GM23338 (cell line): ENCODE measurements at regions not wholly inside any gene's neighbourhood (a gene's known extent, or its start where the extent isn't known, plus 50 kb on each side); places are given as distances from the start of the nearest gene placed in this dataset.

ENCODE experiments used
- ATAC-seq: fragments of 200-7000 bp; cut with Tn5 transposase; 3 replicates; pipeline ENCODE4 v1.9.1; 2020
- DNase-seq: peaks from one replicate; pipeline ENCODE4 v3.0.0-alpha.2; 2015; ENCODE audit warnings: low spot score
- H2AFZ ChIP-seq: fragments of 200-600 bp; sonication (generic); 2 replicates; pipeline ENCODE4 v1.8.0; 2016; ENCODE audit warnings: antibody characterized with exemption, mild to moderate bottlenecking, moderate library complexity
- H3F3A ChIP-seq: fragments of 200-600 bp; sonication (generic); replicated peaks from 2 replicates; pipeline ENCODE4 v1.8.0; 2017; ENCODE audit warnings: antibody characterized with exemption, mixed run types, low read depth
- H3K27ac ChIP-seq: fragments of 200-600 bp; sonication (generic); 2 replicates; pipeline ENCODE4 v1.6.1; 2016; ENCODE audit warnings: low read depth
- H3K27me3 ChIP-seq: fragments of 200-600 bp; sonication (generic); 2 replicates; pipeline ENCODE4 v1.8.0; 2016; ENCODE audit warnings: mild to moderate bottlenecking, mixed run types, moderate library complexity; ENCODE audit not compliant: insufficient read depth
- H3K36me3 ChIP-seq: fragments of 200-600 bp; sonication (generic); 2 replicates; pipeline ENCODE4 v1.8.0; 2016; ENCODE audit warnings: mild to moderate bottlenecking; ENCODE audit not compliant: insufficient read depth
- H3K4me1 ChIP-seq: fragments of 200-600 bp; sonication (generic); 2 replicates; pipeline ENCODE4 v1.8.0; 2016; ENCODE audit warnings: mild to moderate bottlenecking, moderate library complexity; ENCODE audit not compliant: insufficient read depth
- H3K4me2 ChIP-seq: fragments of 200-600 bp; sonication (generic); 2 replicates; pipeline ENCODE4 v1.7.1; 2017; ENCODE audit warnings: mixed run types
- H3K4me3 ChIP-seq: fragments of 200-600 bp; sonication (generic); 2 replicates; pipeline ENCODE4 v1.6.1; 2016; ENCODE audit warnings: mixed run types
- H3K79me2 ChIP-seq: fragments of 200-600 bp; sonication (generic); replicated peaks from 2 replicates; pipeline ENCODE4 v1.8.0; 2017; ENCODE audit warnings: mild to moderate bottlenecking; ENCODE audit not compliant: insufficient read depth
- H3K9me2 ChIP-seq: fragments of 200-600 bp; sonication (generic); 2 replicates; pipeline ENCODE4 v1.8.0; 2017; ENCODE audit not compliant: insufficient read depth
- H4K20me1 ChIP-seq: fragments of 200-600 bp; sonication (generic); replicated peaks from 2 replicates; pipeline ENCODE4 v1.8.0; 2017; ENCODE audit warnings: mild to moderate bottlenecking; ENCODE audit not compliant: insufficient read depth
- H3K27ac Mint-ChIP-seq: 2 replicates; pipeline ENCODE4 v1.8.0; 2020; ENCODE audit warnings: inconsistent platforms, mild to moderate bottlenecking, moderate library complexity, mixed read lengths
- H3K27me3 Mint-ChIP-seq: 3 replicates; pipeline ENCODE4 v1.8.0; 2022; ENCODE audit warnings: low read depth, mild to moderate bottlenecking, moderate library complexity, mixed read lengths, inconsistent platforms; ENCODE audit not compliant: insufficient read depth, poor library complexity
- H3K36me3 Mint-ChIP-seq: 3 replicates; pipeline ENCODE4 v1.8.0; 2021; ENCODE audit warnings: low read depth, mild to moderate bottlenecking, inconsistent platforms, moderate library complexity, mixed read lengths
- H3K4me1 Mint-ChIP-seq: 3 replicates; pipeline ENCODE4 v1.8.0; 2020; ENCODE audit warnings: mild to moderate bottlenecking, inconsistent platforms, mixed read lengths
- H3K4me3 Mint-ChIP-seq: 3 replicates; pipeline ENCODE4 v1.8.0; 2021; ENCODE audit warnings: moderate library complexity, mild to moderate bottlenecking, inconsistent platforms, mixed read lengths
- H3K9me3 Mint-ChIP-seq: 3 replicates; pipeline ENCODE4 v1.8.0; 2020; ENCODE audit warnings: moderate library complexity, mild to moderate bottlenecking, inconsistent platforms, mixed read lengths
- CREB1 ChIP-seq: fragments of 250-450 bp; sonication (Bioruptor Pico); IDR thresholded peaks from 2 replicates; pipeline ENCODE4 v1.5.0; 2020; ENCODE audit warnings: low read depth, mild to moderate bottlenecking, moderate library complexity
- EZH2 ChIP-seq: fragments of 200-600 bp; sonication (generic); IDR thresholded peaks from one replicate; pipeline ENCODE4 v1.8.0; 2017; ENCODE audit warnings: antibody characterized with exemption, mild to moderate bottlenecking, low read depth; ENCODE audit not compliant: unreplicated experiment
- EZH2phosphoT487 ChIP-seq: fragments of 200-600 bp; sonication (generic); IDR thresholded peaks from one replicate; pipeline ENCODE4 v1.8.1; 2018; ENCODE audit warnings: antibody characterized with exemption; ENCODE audit not compliant: unreplicated experiment
- JUNB ChIP-seq: IDR thresholded peaks from one replicate; pipeline ENCODE4 v1.6.1; 2016; ENCODE audit warnings: antibody characterized with exemption; ENCODE audit not compliant: unreplicated experiment
- NANOG ChIP-seq: IDR thresholded peaks from 2 replicates; pipeline ENCODE4 v1.6.1; 2016; ENCODE audit warnings: antibody characterized with exemption, borderline replicate concordance
- POLR2AphosphoS5 ChIP-seq: IDR thresholded peaks from 2 replicates; pipeline ENCODE4 v1.6.1; 2016; ENCODE audit warnings: antibody characterized with exemption, low read depth
- STAT1 ChIP-seq: IDR thresholded peaks from one replicate; pipeline ENCODE4 v1.6.1; 2016; ENCODE audit warnings: antibody characterized with exemption; ENCODE audit not compliant: unreplicated experiment
- ZNF114 ChIP-seq: fragments of 250-450 bp; sonication (Bioruptor Pico); IDR thresholded peaks from 2 replicates; pipeline ENCODE4 v1.5.0; 2020; ENCODE audit warnings: mild to moderate bottlenecking, moderate library complexity
- ZNF331 ChIP-seq: fragments of 250-450 bp; sonication (Bioruptor Pico); IDR thresholded peaks from 2 replicates; pipeline ENCODE4 v1.5.0; 2020; ENCODE audit warnings: low read depth, mild to moderate bottlenecking, moderate library complexity
- ZNF462 ChIP-seq: fragments of 250-450 bp; sonication (Bioruptor Pico); IDR thresholded peaks from 2 replicates; pipeline ENCODE4 v1.5.0; 2020; ENCODE audit warnings: mild to moderate bottlenecking, moderate library complexity
- TF ChIP-seq, protein P1 (sequence below): IDR thresholded peaks from one replicate; pipeline ENCODE4 v1.6.1; 2018; ENCODE audit warnings: antibody characterized with exemption; ENCODE audit not compliant: unreplicated experiment
- TF ChIP-seq, protein P2 (sequence below): IDR thresholded peaks from 2 replicates; pipeline ENCODE4 v1.6.1; 2016; ENCODE audit warnings: antibody characterized with exemption

GRCh38 chr1:164137273-164137925 lies 421.6 kb upstream of the PBX1 start:
- Mint-ChIP-seq H3K36me3 (no peaks in the 10 kb centered on the region), H3K27ac (no peak overlapping the region), H3K9me3 (no peaks in the 10 kb centered on the region; the same call in 2 of the 3 replicates), H3K27me3 (no peaks in the 10 kb centered on the region), H3K4me3 (no peak overlapping the region), H3K4me1 (no peaks in the 10 kb centered on the region)
- no peaks in the 10 kb centered on the region for H3F3A ChIP-seq
- ATAC-seq (no peak), DNase-seq (no peak)
- no peaks in the 10 kb centered on the region for H3K4me1 ChIP-seq
- H3K9me2 ChIP-seq: no peaks in the 10 kb centered on the region
- H2AFZ ChIP-seq: no peak overlapping the region
- H3K27ac ChIP-seq: no peak overlapping the region
- H3K36me3 ChIP-seq: no peaks in the 10 kb centered on the region
- H3K4me2 ChIP-seq: no peak overlapping the region
- no peaks in the 10 kb centered on the region for H3K79me2 ChIP-seq
- TF ChIP-seq POLR2AphosphoS5: no peak
- no peak overlapping the region for H3K4me3 ChIP-seq
- H4K20me1 ChIP-seq: no peaks in the 10 kb centered on the region
- no peaks in the 10 kb centered on the region for H3K27me3 ChIP-seq

- Mint-ChIP-seq H3K27ac (no peak overlapping the region), H3K27me3 (no peaks in the 10 kb centered on the region), H3K36me3 (no peaks in the 10 kb centered on the region), H3K4me3 (no peak overlapping the region), H3K9me3 (no peaks in the 10 kb centered on the region; the same call in 2 of the 3 replicates), H3K4me1 (no peaks in the 10 kb centered on the region)
- H4K20me1 ChIP-seq: no peaks in the 10 kb centered on the region
- no peak overlapping the region for H3K27ac ChIP-seq
- H3K4me3 ChIP-seq: no peak overlapping the region
- no peaks in the 10 kb centered on the region for H3K4me1 ChIP-seq
- peaks cover 2% of the 10 kb centered on the region; the same call in 1 of the 2 replicates for H3K9me2 ChIP-seq
- H3K36me3 ChIP-seq: no peaks in the 10 kb centered on the region
- H3F3A ChIP-seq: no peaks in the 10 kb centered on the region
- ATAC-seq: no peak
- no peaks in the 10 kb centered on the region for H3K79me2 ChIP-seq
- DNase-seq: no peak
- no peak overlapping the region for H2AFZ ChIP-seq
- no peaks in the 10 kb centered on the region for H3K27me3 ChIP-seq
- no peak overlapping the region for H3K4me2 ChIP-seq
- no peak for TF ChIP-seq EZH2phosphoT487
- no peak for TF ChIP-seq STAT1
- no peak for TF ChIP-seq ZNF114 (CRISPR knock-in tag)
- TF ChIP-seq, protein P1, sequence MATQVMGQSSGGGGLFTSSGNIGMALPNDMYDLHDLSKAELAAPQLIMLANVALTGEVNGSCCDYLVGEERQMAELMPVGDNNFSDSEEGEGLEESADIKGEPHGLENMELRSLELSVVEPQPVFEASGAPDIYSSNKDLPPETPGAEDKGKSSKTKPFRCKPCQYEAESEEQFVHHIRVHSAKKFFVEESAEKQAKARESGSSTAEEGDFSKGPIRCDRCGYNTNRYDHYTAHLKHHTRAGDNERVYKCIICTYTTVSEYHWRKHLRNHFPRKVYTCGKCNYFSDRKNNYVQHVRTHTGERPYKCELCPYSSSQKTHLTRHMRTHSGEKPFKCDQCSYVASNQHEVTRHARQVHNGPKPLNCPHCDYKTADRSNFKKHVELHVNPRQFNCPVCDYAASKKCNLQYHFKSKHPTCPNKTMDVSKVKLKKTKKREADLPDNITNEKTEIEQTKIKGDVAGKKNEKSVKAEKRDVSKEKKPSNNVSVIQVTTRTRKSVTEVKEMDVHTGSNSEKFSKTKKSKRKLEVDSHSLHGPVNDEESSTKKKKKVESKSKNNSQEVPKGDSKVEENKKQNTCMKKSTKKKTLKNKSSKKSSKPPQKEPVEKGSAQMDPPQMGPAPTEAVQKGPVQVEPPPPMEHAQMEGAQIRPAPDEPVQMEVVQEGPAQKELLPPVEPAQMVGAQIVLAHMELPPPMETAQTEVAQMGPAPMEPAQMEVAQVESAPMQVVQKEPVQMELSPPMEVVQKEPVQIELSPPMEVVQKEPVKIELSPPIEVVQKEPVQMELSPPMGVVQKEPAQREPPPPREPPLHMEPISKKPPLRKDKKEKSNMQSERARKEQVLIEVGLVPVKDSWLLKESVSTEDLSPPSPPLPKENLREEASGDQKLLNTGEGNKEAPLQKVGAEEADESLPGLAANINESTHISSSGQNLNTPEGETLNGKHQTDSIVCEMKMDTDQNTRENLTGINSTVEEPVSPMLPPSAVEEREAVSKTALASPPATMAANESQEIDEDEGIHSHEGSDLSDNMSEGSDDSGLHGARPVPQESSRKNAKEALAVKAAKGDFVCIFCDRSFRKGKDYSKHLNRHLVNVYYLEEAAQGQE: no peak
- no peak for TF ChIP-seq ZNF462
- TF ChIP-seq POLR2AphosphoS5: no peak
- TF ChIP-seq ZNF331 (CRISPR knock-in tag): no peak
- TF ChIP-seq, protein P2, sequence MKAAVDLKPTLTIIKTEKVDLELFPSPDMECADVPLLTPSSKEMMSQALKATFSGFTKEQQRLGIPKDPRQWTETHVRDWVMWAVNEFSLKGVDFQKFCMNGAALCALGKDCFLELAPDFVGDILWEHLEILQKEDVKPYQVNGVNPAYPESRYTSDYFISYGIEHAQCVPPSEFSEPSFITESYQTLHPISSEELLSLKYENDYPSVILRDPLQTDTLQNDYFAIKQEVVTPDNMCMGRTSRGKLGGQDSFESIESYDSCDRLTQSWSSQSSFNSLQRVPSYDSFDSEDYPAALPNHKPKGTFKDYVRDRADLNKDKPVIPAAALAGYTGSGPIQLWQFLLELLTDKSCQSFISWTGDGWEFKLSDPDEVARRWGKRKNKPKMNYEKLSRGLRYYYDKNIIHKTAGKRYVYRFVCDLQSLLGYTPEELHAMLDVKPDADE: no peak
- no peak for TF ChIP-seq CREB1 (CRISPR knock-in tag)
- TF ChIP-seq EZH2: no peak
- no peak for TF ChIP-seq NANOG
- TF ChIP-seq JUNB: no peak
Observed at GRCh38 chr1:164141797-164142196, 417.2 kb upstream of the PBX1 start.
